ENCODE measurements at regions not wholly inside any gene's neighbourhood (a gene's known extent, or its start where the extent isn't known, plus 50 kb on each side); places are given as distances from the start of the nearest gene placed in this dataset.
"Not testable (repeated sequence)": the region's sequence is repeated elsewhere in the genome, so short reads cannot be mapped to it uniquely, and the experiment has no call there.

- DNase-seq, result no peak
Measured at GRCh38 chr17:71427801-71428200, 693.0 kb upstream of the SOX9 start.

GRCh38 chr17:71428897-71429296, 691.9 kb upstream of the SOX9 start:
- no peak for DNase-seq

- DNase-seq, result no peak
Measured at GRCh38 chr17:71430281-71430680, 690.5 kb upstream of the SOX9 start.

GRCh38 chr17:71431146-71431545, 689.7 kb upstream of the SOX9 start:
- no peak for DNase-seq

GRCh38 chr17:71432378-71433315, 688.2 kb upstream of the SOX9 start:
- no peak for DNase-seq

- no peak for DNase-seq
Measured at GRCh38 chr17:71434716-71435115, 686.1 kb upstream of the SOX9 start.

- no peak for DNase-seq
Measured at GRCh38 chr17:71436479-71436878, 684.3 kb upstream of the SOX9 start.

GRCh38 chr17:71437166-71437565, 683.7 kb upstream of the SOX9 start:
- DNase-seq, result no peak

GRCh38 chr17:71438631-71439146, 682.1 kb upstream of the SOX9 start:
- DNase-seq, result no peak

GRCh38 chr17:71440513-71440912, 680.3 kb upstream of the SOX9 start:
- no peak for DNase-seq

GRCh38 chr17:71441098-71441497, 679.7 kb upstream of the SOX9 start:
- no peak for DNase-seq

- no peak for DNase-seq
Measured at GRCh38 chr17:71444078-71444477, 676.7 kb upstream of the SOX9 start.

GRCh38 chr17:71446645-71447437, 674.0 kb upstream of the SOX9 start:
- no peak for DNase-seq

GRCh38 chr17:71447644-71448043, 673.2 kb upstream of the SOX9 start:
- DNase-seq, result no peak

GRCh38 chr17:71450657-71451056, 670.2 kb upstream of the SOX9 start:
- not testable (repeated sequence) for DNase-seq

- no peak for DNase-seq
Measured at GRCh38 chr17:71453876-71454422, 666.9 kb upstream of the SOX9 start.

GRCh38 chr17:71455219-71455618, 665.6 kb upstream of the SOX9 start:
- DNase-seq, result no peak

- no peak for DNase-seq
Measured at GRCh38 chr17:71458322-71458721, 662.5 kb upstream of the SOX9 start.

- no peak for DNase-seq
Measured at GRCh38 chr17:71460943-71461342, 659.9 kb upstream of the SOX9 start.

- DNase-seq, result no peak
Measured at GRCh38 chr17:71461498-71462169, 659.2 kb upstream of the SOX9 start.

GRCh38 chr17:71464241-71464640, 656.6 kb upstream of the SOX9 start:
- DNase-seq, result no peak

- DNase-seq, result no peak
Measured at GRCh38 chr17:71464751-71465150, 656.1 kb upstream of the SOX9 start.

- no peak for DNase-seq
Measured at GRCh38 chr17:71467719-71468118, 653.1 kb upstream of the SOX9 start.

Measured in stimulated activated CD8-positive, alpha-beta memory T cell treated with anti-CD3 and anti-CD28 coated beads, Interleukin-4, amount 100 ng/mL, for 48 hours (primary cell).